GM23248 (cell line): ENCODE measurements at regions not wholly inside any gene's neighbourhood (a gene's known extent, or its start where the extent isn't known, plus 50 kb on each side); places are given as distances from the start of the nearest gene placed in this dataset.

Experiments used
- EZH2 ChIP-seq: fragments of 200-600 bp; sonication (generic); IDR thresholded peaks from 2 replicates; pipeline ENCODE4 v1.6.1; 2018; ENCODE audit warnings: antibody characterized with exemption, mild to moderate bottlenecking; ENCODE audit not compliant: insufficient read depth, poor library complexity, severe bottlenecking
- EZH2phosphoT487 ChIP-seq: fragments of 200-600 bp; sonication (generic); IDR thresholded peaks from 2 replicates; pipeline ENCODE4 v1.6.1; 2018; ENCODE audit warnings: antibody characterized with exemption, moderate library complexity, mild to moderate bottlenecking, low read depth; ENCODE audit not compliant: insufficient read depth

GRCh38 chr21:14829685-14830084, 235.1 kb downstream of the NRIP1 start:
- no peak for TF ChIP-seq EZH2
- TF ChIP-seq EZH2phosphoT487, result no peak
